HCT116 (cell line): ENCODE measurements at regions not wholly inside any gene's neighbourhood (a gene's known extent, or its start where the extent isn't known, plus 50 kb on each side); places are given as distances from the start of the nearest gene placed in this dataset.
"Not testable (repeated sequence)": the region's sequence is repeated elsewhere in the genome, so short reads cannot be mapped to it uniquely, and the experiment has no call there.

ENCODE experiments used
- ATAC-seq: fragments of 200-7000 bp; cut with Tn5 transposase; 2 replicates; pipeline ENCODE4 v1.9.1; 2020; ENCODE audit warnings: mild to moderate bottlenecking, moderate library complexity
- BruUV-seq: library from RNA; stranded (reverse); fragments of 400-500 nt; replicated peaks from 2 replicates; lab custom pipeline; 2021; lab: Mats Ljungman, UMichigan
- CTCF ChIA-PET: fragments of 300-600 bp; sonication (Branson Sonifier 250); formaldehyde crosslinking; loops from one replicate; lab custom pipeline; 2021; ENCODE audit warnings: antibody characterized with exemption; lab: Charles Lee
- POLR2A ChIA-PET: fragments of 300-600, 350-600 bp; sonication (Branson Sonifier 250); formaldehyde crosslinking; loops from one replicate; lab custom pipeline; 2021; ENCODE audit warnings: antibody characterized with exemption; lab: Charles Lee
- RAD21 ChIA-PET, 2 experiments: fragments of 300-600 bp; sonication (Branson Sonifier 250); formaldehyde crosslinking; loops; one replicate each; lab custom pipeline; 2023; ENCODE audit warnings: low total read pairs in 2 of 2; ENCODE audit not compliant: uncharacterized antibody in 2 of 2, unreplicated experiment in 2 of 2, low non-redundant PET in 1 of 2; lab: Charles Lee
- DNase-seq: peaks from one replicate; pipeline ENCODE4 v3.0.0-alpha.2; 2010; ENCODE audit warnings: low read depth, low spot score
- H2AFZ ChIP-seq: fragments of 200-600 bp; shearing (Covaris generic), sonication (generic); 2 replicates; pipeline ENCODE4 v1.6.1; 2017; ENCODE audit warnings: low read depth, mixed run types, mixed read lengths, antibody characterized with exemption, low read length; ENCODE audit not compliant: poor library complexity, severe bottlenecking
- H3K27ac ChIP-seq: 2 replicates; pipeline ENCODE4 v1.5.1; 2012; ENCODE audit warnings: low read depth, low read length
- H3K27me3 ChIP-seq: fragments of 200-600 bp; sonication (generic); 2 replicates; pipeline ENCODE4 v1.6.1; 2016; ENCODE audit warnings: mixed run types, low read length, mixed read lengths; ENCODE audit not compliant: insufficient read depth
- H3K36me3 ChIP-seq, 2 experiments: fragments of 200-500 bp in 1 of 2; fragments of 200-600 bp in 1 of 2; sonication (Bioruptor generic) in 1 of 2; sonication (generic) in 1 of 2; 2 replicates each; pipeline versions ENCODE4 v1.5.1 to v1.6.1; 2014 to 2016; ENCODE audit warnings: low read length in 2 of 2, inconsistent platforms in 1 of 2, mixed read lengths in 1 of 2, mixed run types in 1 of 2; ENCODE audit not compliant: insufficient read depth in 2 of 2, control insufficient read depth in 1 of 2
- H3K4me1 ChIP-seq, 2 experiments: fragments of 200-600 bp in 1 of 2; sonication (generic) in 1 of 2; 2 replicates each; pipeline versions ENCODE4 v1.5.1 to v1.6.1; 2012 to 2017; ENCODE audit warnings: low read length in 2 of 2, inconsistent platforms in 1 of 2, mild to moderate bottlenecking in 1 of 2, mixed read lengths in 1 of 2, mixed run types in 1 of 2, moderate library complexity in 1 of 2; ENCODE audit not compliant: insufficient read depth in 2 of 2, control insufficient read depth in 1 of 2
- H3K4me2 ChIP-seq: fragments of 200-600 bp; sonication (generic); 2 replicates; pipeline ENCODE4 v1.6.1; 2017; ENCODE audit warnings: mixed run types, low read length, mixed read lengths
- H3K4me3 ChIP-seq, 2 experiments: fragments of 200-600 bp in 1 of 2; sonication (generic) in 1 of 2; replicated peaks in 1 of 2; 2 replicates each; pipeline ENCODE4 v1.5.1; 2011 to 2016; ENCODE audit warnings: low read length in 2 of 2, control low read depth in 1 of 2, low read depth in 1 of 2, mild to moderate bottlenecking in 1 of 2, mixed read lengths in 1 of 2, mixed run types in 1 of 2
- H3K79me2 ChIP-seq: fragments of 200-600 bp; sonication (generic); 2 replicates; pipeline ENCODE4 v1.6.1; 2017; ENCODE audit warnings: mild to moderate bottlenecking, mixed run types, low read length, moderate library complexity, mixed read lengths; ENCODE audit not compliant: insufficient read depth
- H3K9ac ChIP-seq: fragments of 200-600 bp; sonication (generic); 2 replicates; pipeline ENCODE4 v1.6.1; 2016; ENCODE audit warnings: low read length, mixed read lengths
- H3K9me2 ChIP-seq: fragments of 200-600 bp; sonication (generic), shearing (Covaris generic); 2 replicates; pipeline ENCODE4 v1.6.1; 2017; ENCODE audit warnings: mixed run types, mild to moderate bottlenecking, moderate library complexity; ENCODE audit not compliant: insufficient read depth
- H3K9me3 ChIP-seq, 2 experiments: fragments of 200-500 bp in 1 of 2; fragments of 200-600 bp in 1 of 2; sonication (Bioruptor generic) in 1 of 2; sonication (generic) in 1 of 2; 2 replicates each; pipeline ENCODE4 v1.6.1; 2014 to 2017; ENCODE audit warnings: low read length in 2 of 2, mixed read lengths in 2 of 2, inconsistent platforms in 1 of 2, low read depth in 1 of 2, mild to moderate bottlenecking in 1 of 2, mixed run types in 1 of 2, moderate library complexity in 1 of 2; ENCODE audit not compliant: control insufficient read depth in 1 of 2, insufficient read depth in 1 of 2
- H4K20me1 ChIP-seq: fragments of 200-600 bp; sonication (generic), shearing (Covaris generic); 2 replicates; pipeline ENCODE4 v1.6.1; 2017; ENCODE audit warnings: mixed run types, mild to moderate bottlenecking, moderate library complexity; ENCODE audit not compliant: insufficient read depth
- CEBPB ChIP-seq: IDR thresholded peaks from 2 replicates; pipeline ENCODE4 v1.6.1; 2012; ENCODE audit warnings: low read depth
- EGR1 ChIP-seq: IDR thresholded peaks from 2 replicates; pipeline ENCODE4 v1.6.1; 2012; ENCODE audit warnings: low read depth
- ELF1 ChIP-seq: IDR thresholded peaks from 2 replicates; pipeline ENCODE4 v1.6.1; 2012; ENCODE audit warnings: low read depth, borderline replicate concordance
- EZH2 ChIP-seq: fragments of 200-600 bp; sonication (generic); IDR thresholded peaks from 2 replicates; pipeline ENCODE4 v1.6.1; 2017; ENCODE audit warnings: antibody characterized with exemption, mixed run types
- POLR2A ChIP-seq: IDR thresholded peaks from 2 replicates; pipeline ENCODE4 v1.7.0; 2011; ENCODE audit warnings: borderline replicate concordance; ENCODE audit not compliant: insufficient read depth, insufficient read length; ENCODE audit errors: extremely low read depth
- POLR2AphosphoS5 ChIP-seq: IDR thresholded peaks from 2 replicates; pipeline ENCODE4 v1.6.1; 2011; ENCODE audit warnings: mild to moderate bottlenecking, low read depth, low read length, moderate library complexity
- RAD21 ChIP-seq: IDR thresholded peaks from 2 replicates; pipeline ENCODE4 v1.6.1; 2012; ENCODE audit warnings: low read depth, mild to moderate bottlenecking
- SIN3A ChIP-seq: IDR thresholded peaks from 2 replicates; pipeline ENCODE4 v1.6.1; 2012; ENCODE audit warnings: low read depth
- TCF7L2 ChIP-seq: IDR thresholded peaks from 2 replicates; pipeline ENCODE4 v1.7.0; 2011; ENCODE audit warnings: borderline replicate concordance, inconsistent platforms; ENCODE audit not compliant: insufficient read depth, insufficient read length; ENCODE audit errors: extremely low read depth
- ZNF274 ChIP-seq: fragments of 200-500 bp; sonication (Bioruptor generic); IDR thresholded peaks from 2 replicates; pipeline ENCODE4 v1.6.1; 2014; ENCODE audit warnings: mild to moderate bottlenecking, low read depth, low read length, inconsistent platforms
- intact Hi-C: fragments of 100-400 bp; cut with micrococcal nuclease; formaldehyde crosslinking; loops from 2 replicates; pipeline ENCODE4 v1.10.0; 2022
- TF ChIP-seq, protein P1 (sequence below): IDR thresholded peaks from 2 replicates; pipeline ENCODE4 v1.6.1; 2012
- TF ChIP-seq, protein P2 (sequence below), 3 experiments: fragments of 200-600 bp in 1 of 3; sonication (generic) in 1 of 3; IDR thresholded peaks in 2 of 3; conservative IDR thresholded peaks in 1 of 3; 2 replicates each; pipeline ENCODE4 v1.5.1; 2012 to 2017; ENCODE audit warnings: low read depth in 2 of 3, low read length in 2 of 3, antibody characterized with exemption in 1 of 3, borderline replicate concordance in 1 of 3, control low read depth in 1 of 3, mild to moderate bottlenecking in 1 of 3, mixed read lengths in 1 of 3, mixed run types in 1 of 3, moderate library complexity in 1 of 3; ENCODE audit not compliant: insufficient read depth in 1 of 3
- TF ChIP-seq, protein P3 (sequence below): IDR thresholded peaks from 2 replicates; pipeline ENCODE4 v1.6.1; 2012; ENCODE audit warnings: low read depth
- TF ChIP-seq, protein P4 (sequence below): IDR thresholded peaks from 2 replicates; pipeline ENCODE4 v1.6.1; 2012
- TF ChIP-seq, protein P5 (sequence below): IDR thresholded peaks from 2 replicates; pipeline ENCODE4 v1.6.1; 2011; ENCODE audit warnings: mild to moderate bottlenecking, low read length, moderate library complexity; ENCODE audit not compliant: insufficient replicate concordance; ENCODE audit errors: extremely low read depth

DNA sequence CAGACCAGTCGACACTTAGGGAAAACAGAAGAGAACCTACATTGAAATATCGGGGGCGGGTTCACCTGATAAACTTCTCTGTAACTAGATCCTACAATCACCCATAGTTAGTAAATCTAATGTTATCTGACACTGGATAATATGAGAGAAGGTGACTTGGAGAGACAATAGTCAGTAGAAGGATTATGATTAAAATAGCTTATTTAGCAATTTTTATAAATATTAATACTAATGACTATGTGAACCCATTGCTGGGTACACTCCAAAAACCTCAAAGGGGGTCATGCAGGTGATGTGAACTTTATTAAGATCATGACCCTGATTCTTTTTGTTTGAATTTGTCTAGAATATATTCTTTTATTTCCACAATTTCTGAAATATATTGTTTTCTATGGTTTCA, 164.1 kb upstream of the CCNH start:
- H3K9me2 ChIP-seq, result no peaks in the 10 kb centered on the region
- H2AFZ ChIP-seq, result no peak overlapping the region
- intact Hi-C loops, result no loop called here
- no peaks in the 10 kb centered on the region; a peak in 1 of 4 replicates for H3K4me1 ChIP-seq
- ChIA-PET CTCF (no interaction called here), POLR2A (no interaction called here), RAD21 (no interaction called here)
- H3K9ac ChIP-seq, result no peak overlapping the region
- ATAC-seq (no peak), DNase-seq (no peak)
- no peak overlapping the region for H3K27ac ChIP-seq
- no peak overlapping the region for H3K4me3 ChIP-seq
- H4K20me1 ChIP-seq, result no peaks in the 10 kb centered on the region
- no peak overlapping the region for H3K4me2 ChIP-seq
- no peak for TF ChIP-seq EGR1
- no peak for TF ChIP-seq CEBPB
- TF ChIP-seq, protein P1, sequence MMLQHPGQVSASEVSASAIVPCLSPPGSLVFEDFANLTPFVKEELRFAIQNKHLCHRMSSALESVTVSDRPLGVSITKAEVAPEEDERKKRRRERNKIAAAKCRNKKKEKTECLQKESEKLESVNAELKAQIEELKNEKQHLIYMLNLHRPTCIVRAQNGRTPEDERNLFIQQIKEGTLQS, result no peak
- TF ChIP-seq RAD21, result no peak
- no peak for TF ChIP-seq ZNF274
- TF ChIP-seq POLR2AphosphoS5, result no peak
- no peak for TF ChIP-seq TCF7L2
- TF ChIP-seq, protein P2, sequence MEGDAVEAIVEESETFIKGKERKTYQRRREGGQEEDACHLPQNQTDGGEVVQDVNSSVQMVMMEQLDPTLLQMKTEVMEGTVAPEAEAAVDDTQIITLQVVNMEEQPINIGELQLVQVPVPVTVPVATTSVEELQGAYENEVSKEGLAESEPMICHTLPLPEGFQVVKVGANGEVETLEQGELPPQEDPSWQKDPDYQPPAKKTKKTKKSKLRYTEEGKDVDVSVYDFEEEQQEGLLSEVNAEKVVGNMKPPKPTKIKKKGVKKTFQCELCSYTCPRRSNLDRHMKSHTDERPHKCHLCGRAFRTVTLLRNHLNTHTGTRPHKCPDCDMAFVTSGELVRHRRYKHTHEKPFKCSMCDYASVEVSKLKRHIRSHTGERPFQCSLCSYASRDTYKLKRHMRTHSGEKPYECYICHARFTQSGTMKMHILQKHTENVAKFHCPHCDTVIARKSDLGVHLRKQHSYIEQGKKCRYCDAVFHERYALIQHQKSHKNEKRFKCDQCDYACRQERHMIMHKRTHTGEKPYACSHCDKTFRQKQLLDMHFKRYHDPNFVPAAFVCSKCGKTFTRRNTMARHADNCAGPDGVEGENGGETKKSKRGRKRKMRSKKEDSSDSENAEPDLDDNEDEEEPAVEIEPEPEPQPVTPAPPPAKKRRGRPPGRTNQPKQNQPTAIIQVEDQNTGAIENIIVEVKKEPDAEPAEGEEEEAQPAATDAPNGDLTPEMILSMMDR (IDR thresholded peaks at IDR 0.05 in 2 of 3, conservative IDR thresholded peaks at IDR 0.05 in 1 of 3; ENCODE audit: borderline replicate concordance in 1 of 3, insufficient read depth in 1 of 3, low read depth in 2 of 3, low read length in 2 of 3), result no peak
- TF ChIP-seq, protein P3, sequence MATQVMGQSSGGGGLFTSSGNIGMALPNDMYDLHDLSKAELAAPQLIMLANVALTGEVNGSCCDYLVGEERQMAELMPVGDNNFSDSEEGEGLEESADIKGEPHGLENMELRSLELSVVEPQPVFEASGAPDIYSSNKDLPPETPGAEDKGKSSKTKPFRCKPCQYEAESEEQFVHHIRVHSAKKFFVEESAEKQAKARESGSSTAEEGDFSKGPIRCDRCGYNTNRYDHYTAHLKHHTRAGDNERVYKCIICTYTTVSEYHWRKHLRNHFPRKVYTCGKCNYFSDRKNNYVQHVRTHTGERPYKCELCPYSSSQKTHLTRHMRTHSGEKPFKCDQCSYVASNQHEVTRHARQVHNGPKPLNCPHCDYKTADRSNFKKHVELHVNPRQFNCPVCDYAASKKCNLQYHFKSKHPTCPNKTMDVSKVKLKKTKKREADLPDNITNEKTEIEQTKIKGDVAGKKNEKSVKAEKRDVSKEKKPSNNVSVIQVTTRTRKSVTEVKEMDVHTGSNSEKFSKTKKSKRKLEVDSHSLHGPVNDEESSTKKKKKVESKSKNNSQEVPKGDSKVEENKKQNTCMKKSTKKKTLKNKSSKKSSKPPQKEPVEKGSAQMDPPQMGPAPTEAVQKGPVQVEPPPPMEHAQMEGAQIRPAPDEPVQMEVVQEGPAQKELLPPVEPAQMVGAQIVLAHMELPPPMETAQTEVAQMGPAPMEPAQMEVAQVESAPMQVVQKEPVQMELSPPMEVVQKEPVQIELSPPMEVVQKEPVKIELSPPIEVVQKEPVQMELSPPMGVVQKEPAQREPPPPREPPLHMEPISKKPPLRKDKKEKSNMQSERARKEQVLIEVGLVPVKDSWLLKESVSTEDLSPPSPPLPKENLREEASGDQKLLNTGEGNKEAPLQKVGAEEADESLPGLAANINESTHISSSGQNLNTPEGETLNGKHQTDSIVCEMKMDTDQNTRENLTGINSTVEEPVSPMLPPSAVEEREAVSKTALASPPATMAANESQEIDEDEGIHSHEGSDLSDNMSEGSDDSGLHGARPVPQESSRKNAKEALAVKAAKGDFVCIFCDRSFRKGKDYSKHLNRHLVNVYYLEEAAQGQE, result no peak
- TF ChIP-seq, protein P4, sequence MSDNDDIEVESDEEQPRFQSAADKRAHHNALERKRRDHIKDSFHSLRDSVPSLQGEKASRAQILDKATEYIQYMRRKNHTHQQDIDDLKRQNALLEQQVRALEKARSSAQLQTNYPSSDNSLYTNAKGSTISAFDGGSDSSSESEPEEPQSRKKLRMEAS, result no peak
- no peak for TF ChIP-seq POLR2A
- no peak for TF ChIP-seq EZH2
- TF ChIP-seq SIN3A, result no peak
- TF ChIP-seq, protein P5, sequence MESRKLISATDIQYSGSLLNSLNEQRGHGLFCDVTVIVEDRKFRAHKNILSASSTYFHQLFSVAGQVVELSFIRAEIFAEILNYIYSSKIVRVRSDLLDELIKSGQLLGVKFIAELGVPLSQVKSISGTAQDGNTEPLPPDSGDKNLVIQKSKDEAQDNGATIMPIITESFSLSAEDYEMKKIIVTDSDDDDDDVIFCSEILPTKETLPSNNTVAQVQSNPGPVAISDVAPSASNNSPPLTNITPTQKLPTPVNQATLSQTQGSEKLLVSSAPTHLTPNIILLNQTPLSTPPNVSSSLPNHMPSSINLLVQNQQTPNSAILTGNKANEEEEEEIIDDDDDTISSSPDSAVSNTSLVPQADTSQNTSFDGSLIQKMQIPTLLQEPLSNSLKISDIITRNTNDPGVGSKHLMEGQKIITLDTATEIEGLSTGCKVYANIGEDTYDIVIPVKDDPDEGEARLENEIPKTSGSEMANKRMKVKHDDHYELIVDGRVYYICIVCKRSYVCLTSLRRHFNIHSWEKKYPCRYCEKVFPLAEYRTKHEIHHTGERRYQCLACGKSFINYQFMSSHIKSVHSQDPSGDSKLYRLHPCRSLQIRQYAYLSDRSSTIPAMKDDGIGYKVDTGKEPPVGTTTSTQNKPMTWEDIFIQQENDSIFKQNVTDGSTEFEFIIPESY, result no peak
- TF ChIP-seq ELF1, result no peak
- no peaks in the 10 kb centered on the region for H3K27me3 ChIP-seq
- H3K36me3 ChIP-seq, result no peaks in the 10 kb centered on the region
- no peaks in the 10 kb centered on the region for H3K79me2 ChIP-seq
- H3K9me3 ChIP-seq, result no peaks in the 10 kb centered on the region
- no TSS peak for BruUV-seq

DNA sequence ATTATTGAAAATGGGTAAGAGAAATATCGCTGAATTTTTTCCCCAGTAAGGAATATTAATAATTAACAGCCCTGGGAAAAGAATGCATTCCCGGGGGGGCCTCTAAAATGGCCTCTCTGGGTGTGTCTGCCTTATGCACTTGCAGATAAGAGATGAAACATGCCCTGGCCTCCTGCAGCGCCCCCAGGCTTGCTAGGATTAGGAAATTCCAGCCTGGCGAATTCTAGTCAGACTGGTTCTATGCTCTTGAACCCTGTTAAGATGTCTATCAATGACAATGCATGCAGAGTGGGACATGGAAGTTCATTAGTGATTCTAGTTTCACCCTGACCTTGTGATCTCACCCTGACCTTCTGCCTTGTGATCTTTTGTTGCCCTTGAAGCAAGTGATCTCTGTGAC, 163.6 kb upstream of the CCNH start:
- DNase-seq, POLR2A ChIA-PET, H4K20me1 ChIP-seq, H3K4me3 ChIP-seq, H3K4me2 ChIP-seq, CTCF ChIA-PET, intact Hi-C loops, H3K27ac ChIP-seq, H3K9ac ChIP-seq, ATAC-seq, H3K36me3 ChIP-seq, H3K9me3 ChIP-seq, RAD21 ChIA-PET, H3K9me2 ChIP-seq, H3K27me3 ChIP-seq, BruUV-seq, H3K4me1 ChIP-seq, H3K79me2 ChIP-seq, H2AFZ ChIP-seq: not testable (repeated sequence)
